ENCODE measurements at regions not wholly inside any gene's neighbourhood (a gene's known extent, or its start where the extent isn't known, plus 50 kb on each side); places are given as distances from the start of the nearest gene placed in this dataset.

DNA sequence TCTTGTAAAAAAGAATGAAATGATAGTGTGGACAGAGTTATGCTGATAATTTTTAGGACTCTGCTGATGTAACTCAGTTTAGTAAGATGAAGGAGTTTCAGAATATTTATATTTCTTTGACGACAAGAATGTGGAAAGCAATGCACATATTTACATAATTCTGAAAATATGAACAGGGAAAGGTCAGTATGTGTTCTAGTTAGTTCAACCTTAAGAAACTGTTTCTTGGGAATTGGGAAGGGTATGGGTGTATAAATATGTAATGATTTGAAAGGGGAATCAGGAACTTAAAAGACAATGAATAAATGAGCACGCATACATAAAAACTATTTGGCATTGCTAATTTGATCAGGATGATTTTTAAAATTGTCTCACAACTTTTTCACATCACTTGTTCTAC is 1226.1 kb downstream of the SI start:
- DNase-seq (ENCODE audit: low read depth in 1 of 2, low spot score in 1 of 2), result no peak
- Histone ChIP-seq H3K9me3 (ENCODE audit: low read depth) (no peaks in the 10 kb centered on the region), H3K27me3 (no peaks in the 10 kb centered on the region), H3K27ac (no peak overlapping the region), H3K4me1 (ENCODE audit: low read depth) (no peaks in the 10 kb centered on the region), H3K36me3 (no peaks in the 10 kb centered on the region), H3K4me3 (no peak overlapping the region)
- TF ChIP-seq, protein P1, sequence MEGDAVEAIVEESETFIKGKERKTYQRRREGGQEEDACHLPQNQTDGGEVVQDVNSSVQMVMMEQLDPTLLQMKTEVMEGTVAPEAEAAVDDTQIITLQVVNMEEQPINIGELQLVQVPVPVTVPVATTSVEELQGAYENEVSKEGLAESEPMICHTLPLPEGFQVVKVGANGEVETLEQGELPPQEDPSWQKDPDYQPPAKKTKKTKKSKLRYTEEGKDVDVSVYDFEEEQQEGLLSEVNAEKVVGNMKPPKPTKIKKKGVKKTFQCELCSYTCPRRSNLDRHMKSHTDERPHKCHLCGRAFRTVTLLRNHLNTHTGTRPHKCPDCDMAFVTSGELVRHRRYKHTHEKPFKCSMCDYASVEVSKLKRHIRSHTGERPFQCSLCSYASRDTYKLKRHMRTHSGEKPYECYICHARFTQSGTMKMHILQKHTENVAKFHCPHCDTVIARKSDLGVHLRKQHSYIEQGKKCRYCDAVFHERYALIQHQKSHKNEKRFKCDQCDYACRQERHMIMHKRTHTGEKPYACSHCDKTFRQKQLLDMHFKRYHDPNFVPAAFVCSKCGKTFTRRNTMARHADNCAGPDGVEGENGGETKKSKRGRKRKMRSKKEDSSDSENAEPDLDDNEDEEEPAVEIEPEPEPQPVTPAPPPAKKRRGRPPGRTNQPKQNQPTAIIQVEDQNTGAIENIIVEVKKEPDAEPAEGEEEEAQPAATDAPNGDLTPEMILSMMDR (IDR thresholded peaks at IDR 0.05; ENCODE audit: low read depth, low read length), result no peak

DNA sequence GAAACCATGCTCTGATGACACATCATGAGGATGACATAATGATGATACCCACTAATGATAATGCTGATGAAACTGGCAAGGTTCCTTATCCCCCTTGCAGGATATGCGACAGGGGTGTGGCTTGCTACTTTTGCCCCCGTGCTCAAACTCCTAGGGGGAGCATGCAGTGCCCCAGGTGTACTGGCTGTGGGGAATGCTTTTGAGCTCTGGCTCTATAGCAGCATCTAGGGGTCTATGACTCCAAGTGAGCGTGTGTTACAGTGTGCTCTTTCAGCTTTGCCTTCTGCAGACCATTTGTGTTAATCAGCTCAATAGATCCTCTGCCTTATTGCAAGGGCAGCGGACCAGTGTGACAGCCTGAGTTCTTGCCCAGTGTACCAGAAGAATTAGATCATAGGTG is 1239.5 kb downstream of the SI start:
- Histone ChIP-seq H3K27me3 (no peaks in the 10 kb centered on the region), H3K4me3 (no peak overlapping the region), H3K4me1 (ENCODE audit: low read depth) (no peaks in the 10 kb centered on the region), H3K36me3 (no peaks in the 10 kb centered on the region), H3K9me3 (ENCODE audit: low read depth) (no peaks in the 10 kb centered on the region), H3K27ac (no peak overlapping the region)
- TF ChIP-seq, protein P1 (IDR thresholded peaks at IDR 0.05; ENCODE audit: low read depth, low read length), result no peak
- DNase-seq (ENCODE audit: low read depth in 1 of 2, low spot score in 1 of 2), result no peak

DNA sequence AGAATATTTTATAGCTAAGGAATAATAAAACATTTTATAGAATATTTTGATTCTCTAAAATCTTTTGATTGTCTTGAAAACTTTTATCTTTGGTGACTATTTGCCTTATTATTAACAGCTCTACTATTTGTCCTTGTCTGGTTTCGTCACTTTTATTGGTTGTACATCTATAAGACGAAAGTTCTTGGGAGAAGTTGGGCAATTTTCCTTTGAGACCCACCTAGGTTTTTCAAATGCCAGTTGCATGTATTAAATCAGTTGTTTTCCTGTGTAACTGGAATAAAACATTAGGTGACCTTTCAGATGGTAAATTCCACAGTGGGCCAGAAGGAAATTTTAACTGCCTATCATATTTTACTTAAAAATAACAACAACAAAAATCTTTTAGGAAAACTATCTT is 1245.7 kb downstream of the SI start:
- no peak overlapping the region for H3K27ac ChIP-seq

DNA sequence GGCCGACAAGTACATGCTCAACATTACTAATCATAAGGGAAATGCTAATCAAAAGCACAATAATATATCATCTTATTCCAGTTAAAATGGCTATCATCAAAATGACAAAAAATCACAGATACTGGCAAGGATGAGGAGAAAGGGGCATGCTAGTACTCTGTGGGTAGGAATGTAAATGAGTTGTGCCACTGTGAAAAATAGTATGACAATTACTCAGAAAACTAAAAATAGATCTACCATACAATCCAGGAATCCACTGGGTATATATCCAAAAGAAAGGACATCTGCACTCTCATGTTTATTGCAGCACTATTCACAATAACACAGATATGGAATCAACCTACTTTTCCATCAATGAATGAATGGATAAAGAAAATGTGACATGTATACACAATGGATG is 1256.5 kb downstream of the SI start:
- TF ChIP-seq, protein P1 (IDR thresholded peaks at IDR 0.05; ENCODE audit: low read depth, low read length), result no peak
- no peaks in the 10 kb centered on the region for H3K27me3 ChIP-seq

More for the DNA sequence above, 1245.7 kb downstream of the SI start:
- TF ChIP-seq, protein P1 (IDR thresholded peaks at IDR 0.05; ENCODE audit: low read depth, low read length), result no peak
- Histone ChIP-seq H3K36me3 (no peaks in the 10 kb centered on the region), H3K9me3 (ENCODE audit: low read depth) (no peaks in the 10 kb centered on the region), H3K4me1 (ENCODE audit: low read depth) (no peaks in the 10 kb centered on the region), H3K4me3 (no peak overlapping the region), H3K27me3 (no peaks in the 10 kb centered on the region)
- DNase-seq (ENCODE audit: low read depth in 1 of 2, low spot score in 1 of 2), result no peak

DNA sequence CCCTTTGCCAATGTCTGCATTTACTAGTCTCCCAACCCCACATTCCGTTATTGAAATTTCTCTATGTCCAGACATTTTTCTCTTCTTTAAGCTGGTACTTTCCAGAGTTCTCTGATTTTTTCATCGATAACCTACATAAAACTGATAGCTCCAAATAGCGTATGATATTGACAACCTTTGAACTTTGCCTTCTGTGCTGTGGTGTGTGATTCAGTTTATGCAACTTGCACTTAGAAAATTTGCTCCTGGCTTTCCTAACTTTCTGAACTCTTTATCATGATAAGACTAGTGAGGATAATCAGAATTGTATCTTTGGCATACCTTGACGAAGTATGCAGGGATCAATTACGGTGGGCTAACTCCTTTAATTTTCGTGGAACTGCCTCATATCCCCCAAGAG is 1261.3 kb downstream of the SI start:
- Histone ChIP-seq H3K27me3 (no peaks in the 10 kb centered on the region), H3K4me3 (no peak overlapping the region), H3K36me3 (no peaks in the 10 kb centered on the region), H3K27ac (no peak overlapping the region), H3K4me1 (ENCODE audit: low read depth) (no peaks in the 10 kb centered on the region), H3K9me3 (ENCODE audit: low read depth) (no peaks in the 10 kb centered on the region)
- TF ChIP-seq, protein P1 (IDR thresholded peaks at IDR 0.05; ENCODE audit: low read depth, low read length), result no peak
- no peak for DNase-seq (ENCODE audit: low read depth in 1 of 2, low spot score in 1 of 2)

More for the DNA sequence above, 1256.5 kb downstream of the SI start:
- no peak overlapping the region for H3K4me3 ChIP-seq
- H3K9me3 ChIP-seq (ENCODE audit: low read depth), result no peaks in the 10 kb centered on the region
- no peaks in the 10 kb centered on the region for H3K36me3 ChIP-seq
- H3K4me1 ChIP-seq (ENCODE audit: low read depth), result no peaks in the 10 kb centered on the region
- no peak overlapping the region for H3K27ac ChIP-seq
- no peak for DNase-seq (ENCODE audit: low read depth in 1 of 2, low spot score in 1 of 2)

DNA sequence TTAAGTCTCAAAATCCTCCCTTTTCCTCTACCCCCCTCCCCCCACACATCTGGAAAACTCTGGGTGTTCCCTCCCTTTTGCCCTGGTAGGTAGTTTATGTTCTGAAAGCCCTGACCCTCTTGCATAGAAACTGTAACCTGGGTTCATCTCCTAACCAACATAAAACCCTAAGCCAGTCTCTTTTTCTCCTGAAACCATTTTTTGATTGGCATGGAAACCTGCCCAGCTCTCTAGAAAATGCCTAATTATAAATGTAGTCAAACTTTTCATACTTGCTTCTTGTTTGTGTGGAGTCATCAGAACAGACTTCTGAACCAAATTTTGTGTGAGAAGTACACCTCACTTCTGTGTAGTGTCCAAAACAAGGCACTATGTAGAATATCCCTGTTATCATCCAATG is 1264.4 kb downstream of the SI start:
- H3K9me3 ChIP-seq (ENCODE audit: low read depth), result no peaks in the 10 kb centered on the region
- H3K36me3 ChIP-seq, result no peaks in the 10 kb centered on the region
- H3K27me3 ChIP-seq, result no peaks in the 10 kb centered on the region
- DNase-seq (ENCODE audit: low read depth in 1 of 2, low spot score in 1 of 2), result no peak
- TF ChIP-seq, protein P1 (IDR thresholded peaks at IDR 0.05; ENCODE audit: low read depth, low read length), result no peak
- H3K27ac ChIP-seq, result no peak overlapping the region
- no peak overlapping the region for H3K4me3 ChIP-seq
- H3K4me1 ChIP-seq (ENCODE audit: low read depth), result peaks cover 10% of the 10 kb centered on the region
